Limb (tissue), 2 donors: ENCODE measurements at regions not wholly inside any gene's neighbourhood (a gene's known extent, or its start where the extent isn't known, plus 50 kb on each side); places are given as distances from the start of the nearest gene placed in this dataset.
"Not testable (repeated sequence)": the region's sequence is repeated elsewhere in the genome, so short reads cannot be mapped to it uniquely, and the experiment has no call there.

Experiments used
- DNase-seq, 2 donors: peaks; one replicate each; pipeline ENCODE4 v3.0.0-alpha.2; 2016; ENCODE audit errors: extremely low spot score in 2 of 2

DNA sequence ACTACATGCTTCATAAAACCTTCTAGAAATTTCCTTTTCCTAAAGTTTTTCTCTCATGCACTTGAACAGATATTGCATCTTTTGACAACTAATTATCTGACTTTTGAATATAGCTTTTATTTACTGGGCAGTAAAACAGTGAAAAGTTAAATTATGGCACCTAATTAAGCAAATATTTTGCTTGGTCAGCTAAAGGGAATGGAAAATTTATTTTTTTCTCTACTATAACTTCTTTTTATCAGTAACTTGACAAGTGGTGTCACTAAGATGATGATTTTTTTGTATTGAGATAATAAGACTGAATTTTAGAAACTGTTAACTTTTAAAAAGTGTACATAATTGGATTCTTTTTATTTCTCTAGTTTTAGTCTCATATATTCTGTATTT, 351.6 kb downstream of the PIK3C3 start:
- DNase-seq, result no peak

DNA sequence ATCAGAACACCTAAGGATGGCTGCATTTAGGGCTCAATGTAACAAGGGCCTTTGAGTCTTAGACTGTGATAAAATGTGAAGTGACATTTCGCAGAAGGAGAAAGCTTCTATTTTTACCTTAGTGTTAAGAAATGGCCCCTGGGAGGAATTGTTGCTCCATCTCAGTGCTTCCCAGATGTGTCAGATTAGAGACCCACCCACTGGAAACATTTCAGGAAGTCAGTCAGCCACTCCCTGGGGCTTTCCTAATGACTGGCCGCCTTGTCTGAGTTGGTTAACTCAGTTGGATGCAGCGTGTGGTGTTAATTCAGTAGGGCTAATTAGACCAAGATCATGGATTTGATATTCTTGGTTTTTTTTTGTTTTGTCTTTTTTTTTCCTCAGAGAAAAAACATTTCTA, 355.9 kb downstream of the PIK3C3 start:
- no peak for DNase-seq

DNA sequence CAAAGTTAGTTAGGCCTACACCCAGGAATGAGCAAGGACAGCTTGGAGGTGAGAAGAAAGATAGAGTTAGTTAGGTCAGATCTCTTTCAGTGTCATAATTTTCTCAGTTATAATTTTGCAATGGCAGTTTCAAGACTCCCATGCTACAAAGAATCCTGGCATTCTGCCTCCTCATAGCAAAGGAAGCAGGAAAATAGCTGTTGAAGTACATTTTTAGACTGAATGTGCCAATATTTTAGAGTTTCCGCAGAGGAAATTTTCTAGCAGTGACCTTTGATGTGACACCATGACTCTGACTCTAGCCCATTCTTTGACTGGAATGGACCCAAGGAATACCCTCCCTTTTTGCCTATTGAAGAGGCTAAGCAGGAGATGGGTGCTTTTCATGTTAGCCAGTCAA, 371.7 kb downstream of the PIK3C3 start:
- no peak for DNase-seq

DNA sequence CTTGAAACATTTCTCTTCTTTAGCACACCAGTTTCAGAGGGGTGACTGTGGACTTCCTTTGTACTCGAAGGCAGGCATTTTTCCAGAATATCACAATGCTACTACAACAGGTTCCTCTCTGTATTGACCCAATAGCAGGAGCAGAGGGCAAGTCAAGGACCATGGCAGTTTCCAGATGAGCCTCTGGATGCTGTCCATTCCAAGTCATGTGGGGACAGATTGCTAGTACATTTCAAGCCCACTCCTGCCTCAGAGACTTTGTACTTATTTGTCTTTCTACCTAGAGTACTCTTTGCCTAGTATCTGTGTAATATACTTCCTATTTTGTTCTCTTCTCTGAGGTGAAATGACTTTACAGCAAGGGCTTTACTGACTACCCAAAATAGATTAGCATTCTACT, 373.9 kb downstream of the PIK3C3 start:
- DNase-seq, result no peak

DNA sequence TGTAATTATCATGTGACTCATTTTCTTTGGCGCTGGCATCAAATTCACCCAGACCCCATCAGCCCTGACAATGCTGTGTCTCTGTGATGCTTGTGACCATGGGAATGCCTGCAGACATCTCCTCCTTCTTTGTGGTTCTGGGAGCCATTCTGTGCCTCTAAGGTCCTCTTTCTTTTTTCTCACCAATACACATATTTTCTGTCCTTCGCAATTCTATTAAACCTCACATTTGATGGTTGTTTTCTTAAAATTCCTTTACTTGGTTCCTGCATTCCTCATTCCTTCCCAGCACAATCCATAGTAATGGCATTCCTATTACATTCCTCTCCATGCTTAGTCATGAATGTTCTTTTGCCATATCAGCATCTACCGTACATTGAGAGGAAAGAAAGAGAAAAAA, 375.3 kb downstream of the PIK3C3 start:
- no peak for DNase-seq

DNA sequence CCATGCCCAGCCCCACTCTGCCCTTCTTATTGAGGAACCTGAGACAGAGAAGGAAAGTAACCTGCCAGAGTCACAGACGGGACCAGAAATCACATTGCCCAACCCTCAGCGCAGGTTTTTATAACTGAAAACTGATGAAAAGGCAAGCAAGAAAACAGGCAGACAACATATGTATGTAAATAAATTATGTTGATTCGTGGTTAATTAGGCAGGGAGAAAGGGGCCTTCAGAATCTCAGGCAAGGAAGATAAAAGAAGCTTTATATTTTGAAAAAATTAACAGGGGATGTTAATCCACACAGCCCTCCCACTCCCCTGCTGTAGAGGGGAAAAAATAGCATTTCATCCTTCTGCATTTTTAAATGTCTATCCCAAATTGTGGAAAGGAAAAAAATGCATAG, 378.5 kb downstream of the PIK3C3 start:
- DNase-seq, result no peak

DNA sequence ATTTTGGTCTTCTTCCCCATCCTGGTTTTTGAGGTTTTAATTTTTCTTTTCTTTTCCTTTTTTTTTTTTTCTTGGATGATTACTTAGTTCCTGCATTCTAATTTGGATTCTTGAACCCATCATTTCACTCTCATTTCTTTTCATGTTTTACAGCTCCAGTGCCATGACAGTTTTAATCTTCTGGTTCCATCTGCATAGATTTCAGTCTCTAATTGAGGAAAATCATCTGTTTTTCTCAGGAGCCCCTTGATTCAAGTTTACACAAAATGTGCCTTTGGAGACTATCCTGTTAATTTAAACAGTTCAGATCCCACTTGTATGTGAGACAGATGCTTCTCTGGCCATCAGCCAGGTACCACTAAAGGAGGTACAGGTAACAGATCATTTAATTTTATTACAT, 379.9 kb downstream of the PIK3C3 start:
- DNase-seq, result no peak

DNA sequence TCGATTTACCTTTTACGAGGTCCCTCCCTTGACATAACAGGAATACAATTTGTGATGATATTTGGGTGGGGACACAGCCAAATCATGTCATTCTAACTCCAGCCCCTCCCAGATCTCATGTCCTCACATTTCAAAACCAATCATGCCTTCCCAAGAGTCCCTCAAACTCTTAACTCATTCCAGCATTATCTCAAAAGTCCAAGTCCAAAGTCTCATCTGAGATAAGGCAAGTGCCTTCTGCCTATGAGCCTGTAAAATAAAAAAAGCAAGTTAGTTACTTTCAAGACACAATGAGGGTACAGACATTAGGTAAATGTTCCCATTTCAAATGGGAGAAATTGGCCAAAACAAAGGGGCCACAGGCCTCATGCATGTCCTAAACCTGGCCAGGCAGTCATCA, 381.1 kb downstream of the PIK3C3 start:
- no peak for DNase-seq

DNA sequence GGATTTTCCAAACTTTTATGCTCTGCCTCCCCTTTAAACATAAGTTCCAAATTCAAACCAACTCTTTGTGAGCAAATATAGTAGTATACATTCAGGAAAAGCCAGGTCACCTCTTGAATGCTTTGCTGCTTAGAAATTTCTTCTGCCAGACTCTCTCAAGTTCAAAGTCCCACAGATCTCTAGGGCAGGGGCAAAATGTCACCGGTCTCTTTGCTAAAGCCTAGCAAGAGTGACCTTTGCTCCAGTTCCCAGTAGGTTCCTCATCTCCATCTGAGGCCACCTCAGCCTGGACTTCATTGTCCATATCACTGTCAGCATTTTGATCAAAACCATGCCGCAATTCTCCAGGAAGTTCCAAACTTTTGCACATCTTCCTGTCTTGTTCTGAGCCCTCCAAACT, 382.3 kb downstream of the PIK3C3 start:
- not testable (repeated sequence) for DNase-seq

DNA sequence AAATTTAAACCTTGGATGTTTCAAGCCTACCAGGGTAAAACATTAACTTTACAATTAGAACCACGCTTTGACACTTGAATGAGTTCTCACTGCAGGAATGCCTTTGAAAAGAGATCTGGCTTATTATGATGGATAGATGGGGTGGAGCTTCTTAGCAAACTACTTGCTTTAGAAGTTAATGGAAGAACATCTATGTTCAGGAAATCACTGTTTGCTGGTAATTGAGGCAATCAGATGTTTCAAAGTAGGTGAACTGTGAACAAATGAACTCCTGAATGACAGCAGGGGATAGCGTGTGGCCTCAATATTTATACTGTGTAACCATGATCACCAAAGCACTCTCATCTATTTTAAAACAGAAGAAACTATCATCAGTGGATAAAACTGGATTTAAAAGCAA, 383.6 kb downstream of the PIK3C3 start:
- no peak for DNase-seq

DNA sequence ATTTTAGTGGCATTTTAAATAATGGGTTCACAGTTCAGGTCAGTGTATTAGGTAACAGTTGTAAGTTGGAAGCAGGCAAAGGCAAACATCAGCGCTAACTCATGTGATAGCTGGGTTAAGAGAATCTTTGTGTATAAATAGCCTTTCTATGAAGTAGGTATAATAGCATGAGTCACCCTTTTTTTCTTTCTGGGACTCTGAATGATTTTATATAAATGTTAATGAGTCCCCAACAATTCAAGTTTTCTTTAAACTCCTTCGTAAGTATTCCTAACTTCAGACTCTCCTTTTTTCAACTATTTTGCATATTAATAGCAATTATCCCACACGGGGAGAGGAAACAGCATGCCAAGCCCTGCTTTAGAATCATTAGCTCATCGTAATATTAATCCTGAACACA, 384.3 kb downstream of the PIK3C3 start:
- no peak for DNase-seq

DNA sequence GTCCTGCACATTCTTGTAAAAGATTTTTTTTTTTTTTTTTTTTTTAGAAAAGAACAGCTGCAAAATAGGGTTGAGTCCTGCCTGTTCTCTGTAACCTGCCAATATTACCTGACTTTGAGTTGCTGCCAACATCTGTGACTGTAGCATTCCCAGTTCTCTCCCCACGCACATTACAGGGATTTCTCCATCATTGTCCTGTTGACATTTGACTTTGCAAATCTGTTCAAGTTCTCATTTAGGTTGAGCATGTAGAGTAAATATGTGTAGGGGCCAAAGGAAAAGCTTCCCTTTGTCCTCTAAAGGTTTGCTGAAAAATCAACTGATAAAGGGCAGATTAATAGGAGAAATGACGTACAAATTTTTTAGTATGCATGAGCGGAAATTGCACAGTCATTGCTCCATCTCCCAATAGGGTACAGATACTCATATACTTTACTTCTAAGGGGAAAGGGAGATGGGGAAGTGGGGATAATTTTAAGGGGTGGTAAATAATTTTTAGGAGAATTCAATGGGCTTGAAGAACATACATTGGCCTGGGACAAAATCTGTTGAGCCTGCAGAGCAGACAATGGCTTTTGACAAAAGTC, 385.5 kb downstream of the PIK3C3 start:
- no peak for DNase-seq

DNA sequence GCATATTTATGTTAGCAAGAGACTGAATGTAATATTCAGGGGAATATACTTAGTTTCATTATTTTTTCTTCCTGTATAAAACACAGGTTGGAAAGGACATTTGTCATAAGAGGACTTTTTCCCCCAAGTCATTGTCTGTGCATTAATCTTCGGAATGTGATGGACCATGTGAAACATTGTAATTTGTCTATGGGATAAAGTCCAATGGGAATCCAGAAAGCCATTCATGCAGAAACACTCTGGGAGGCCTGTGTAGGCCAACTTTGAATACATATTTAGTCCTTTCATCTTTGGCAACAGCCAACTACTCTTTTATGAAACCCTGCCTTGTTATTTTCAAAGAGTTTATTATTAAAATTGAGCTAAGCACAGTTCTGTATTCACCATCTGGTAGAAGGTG, 386.4 kb downstream of the PIK3C3 start:
- DNase-seq, result no peak

DNA sequence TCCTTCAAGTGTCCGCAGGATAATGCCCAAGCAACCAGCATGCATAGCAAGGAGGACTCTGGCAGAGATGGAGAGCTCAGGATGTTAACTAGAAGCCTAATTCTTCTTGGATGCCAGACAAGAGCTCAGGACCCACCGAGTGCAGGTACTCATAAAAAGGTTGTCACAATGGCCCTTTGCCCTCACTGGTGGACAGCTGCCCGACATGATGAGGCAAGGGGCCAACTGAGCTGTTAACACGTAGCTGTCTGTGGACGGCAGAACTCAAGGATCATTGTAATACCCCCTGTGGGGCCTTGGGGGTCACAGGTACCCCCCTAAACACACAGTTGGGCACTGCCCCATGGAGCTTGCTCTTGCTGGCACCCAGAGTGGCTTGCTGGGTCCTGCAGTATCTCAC, 393.7 kb downstream of the PIK3C3 start:
- DNase-seq, result no peak

DNA sequence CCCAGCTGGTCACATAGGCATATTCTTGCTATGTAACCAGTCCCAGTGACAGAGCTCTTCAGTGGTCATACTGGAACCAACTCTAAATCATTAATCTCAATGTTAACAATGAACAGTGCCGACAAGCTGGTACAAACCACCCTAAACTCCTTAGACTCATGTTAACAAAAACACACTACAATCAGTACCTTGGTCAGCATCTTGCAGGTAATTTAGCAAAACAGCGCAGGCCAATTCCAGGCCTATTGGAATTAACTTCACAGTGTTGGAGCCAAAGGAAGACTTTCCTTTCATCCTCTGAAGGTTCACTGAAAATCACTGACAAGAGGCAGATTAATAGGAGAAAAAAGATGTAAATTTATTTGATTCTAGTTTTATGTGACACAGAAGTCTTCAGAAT, 396.4 kb downstream of the PIK3C3 start:
- no peak for DNase-seq

DNA sequence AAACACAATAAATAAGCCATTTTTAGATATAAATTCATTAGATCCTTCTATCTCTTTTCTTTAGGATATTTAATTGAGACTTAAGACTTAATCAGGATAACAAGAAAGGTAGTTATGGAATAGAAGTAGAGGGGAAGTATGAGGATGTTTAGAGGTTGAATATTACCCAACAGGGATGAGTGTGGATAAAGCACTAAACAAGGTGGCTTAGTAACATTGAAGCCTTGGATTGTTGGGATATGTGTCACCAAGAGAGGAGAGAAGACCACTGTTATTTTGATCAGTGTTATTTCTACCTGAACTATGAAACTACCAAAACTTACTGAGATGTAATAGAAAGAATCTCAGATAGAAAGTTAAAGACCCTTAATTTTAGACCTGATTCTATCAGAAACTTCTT, 405.7 kb downstream of the PIK3C3 start:
- no peak for DNase-seq

DNA sequence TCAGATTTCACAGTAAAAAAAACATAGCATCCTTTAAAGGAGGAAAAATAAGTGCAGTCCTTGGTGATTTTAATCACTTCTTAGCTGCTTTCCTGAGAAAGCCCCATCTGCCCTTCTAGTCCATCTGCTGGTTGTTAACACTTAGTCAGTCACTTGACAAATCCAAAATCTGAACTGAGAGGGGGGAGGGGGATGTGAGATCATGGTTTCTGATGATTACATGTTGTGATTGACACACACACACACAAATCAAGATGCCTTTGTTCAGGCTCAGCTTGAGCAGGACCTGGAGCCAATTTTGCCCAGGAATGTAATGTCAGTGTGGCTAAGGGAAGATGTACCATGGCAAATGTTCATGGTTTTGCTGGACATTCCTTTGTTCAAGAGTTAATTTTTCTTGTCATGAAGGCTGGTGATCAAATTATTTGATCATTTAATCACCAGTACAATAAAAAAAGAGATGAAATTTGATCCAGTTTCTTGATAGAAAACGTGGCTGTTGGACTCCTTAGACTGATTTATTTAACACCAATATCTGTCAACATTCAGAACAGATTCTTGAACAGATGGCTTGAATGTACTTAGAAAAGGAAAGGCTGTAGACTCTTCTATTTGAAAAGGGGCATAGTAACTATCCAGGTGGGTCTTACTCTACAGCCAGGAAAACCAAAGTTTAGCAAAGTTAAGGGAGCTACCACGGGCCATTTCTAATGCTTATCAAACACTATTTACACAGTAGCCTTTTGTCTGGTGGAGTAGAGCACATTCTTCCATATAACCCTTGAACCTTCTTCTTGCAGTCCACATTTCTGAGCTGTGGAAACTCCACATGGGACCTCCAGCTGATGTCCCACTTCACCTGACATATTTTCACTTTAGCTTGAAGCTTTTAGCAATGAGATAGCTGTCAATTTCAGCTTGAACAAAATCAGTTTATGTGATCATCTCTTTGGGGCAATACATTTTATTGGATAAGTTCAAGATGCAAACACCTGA, 408.7 kb downstream of the PIK3C3 start:
- no peak for DNase-seq

DNA sequence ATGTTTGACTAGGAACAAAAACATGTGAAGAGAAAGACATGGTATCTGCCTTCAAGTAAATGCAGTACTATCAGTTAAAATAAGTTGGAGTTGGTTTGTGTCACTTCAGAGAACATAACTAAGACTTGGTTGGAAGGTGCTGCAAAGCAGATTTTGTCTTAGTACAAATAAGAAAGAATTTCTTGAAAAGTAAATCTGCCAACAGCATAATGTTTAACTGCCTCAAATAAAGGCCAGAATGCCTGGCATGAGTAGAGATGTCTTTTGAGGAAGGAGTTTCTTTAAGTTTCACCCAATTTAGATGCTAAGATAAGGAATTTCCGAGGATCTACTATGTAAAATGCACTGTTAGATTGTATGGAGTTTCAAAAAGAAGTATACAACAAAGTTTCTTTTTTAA, 409.7 kb downstream of the PIK3C3 start:
- DNase-seq, result no peak

DNA sequence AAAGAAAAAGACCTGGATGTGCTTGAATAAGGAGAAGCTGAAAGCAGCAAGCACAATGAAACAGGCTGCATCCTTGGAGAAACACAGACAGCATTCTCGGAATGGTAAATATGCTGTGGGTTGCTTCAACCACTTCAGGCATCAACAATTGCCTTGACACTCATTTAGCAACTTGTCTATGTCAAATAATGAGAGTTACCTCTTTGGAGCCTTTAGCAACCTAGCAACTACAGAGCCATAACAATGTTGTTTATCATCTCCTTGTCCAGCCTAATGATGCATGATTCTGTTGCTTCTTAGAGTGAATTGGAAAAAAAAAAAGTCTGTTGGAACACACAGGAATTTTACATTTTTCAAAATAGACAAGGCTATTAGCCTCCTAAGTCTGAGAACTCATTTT, 410.6 kb downstream of the PIK3C3 start:
- no peak for DNase-seq

DNA sequence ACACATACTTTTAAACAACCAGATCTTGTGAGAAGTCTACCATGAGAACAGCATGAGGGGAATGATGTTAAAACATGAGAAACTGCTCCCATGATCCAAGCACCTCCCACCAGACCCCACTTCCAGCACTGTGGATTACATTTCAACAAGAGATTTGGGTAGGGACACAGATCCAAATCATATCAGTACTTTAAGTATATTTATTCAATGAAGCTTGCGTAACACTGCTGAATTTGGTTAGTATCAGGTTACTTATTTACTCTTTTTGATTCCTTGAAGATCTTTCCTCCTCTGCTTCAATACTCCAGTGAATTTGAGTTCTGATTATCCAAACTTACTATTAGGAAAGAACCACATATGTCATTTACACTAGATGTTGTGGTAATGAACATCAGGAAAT, 418.6 kb downstream of the PIK3C3 start:
- no peak for DNase-seq

DNA sequence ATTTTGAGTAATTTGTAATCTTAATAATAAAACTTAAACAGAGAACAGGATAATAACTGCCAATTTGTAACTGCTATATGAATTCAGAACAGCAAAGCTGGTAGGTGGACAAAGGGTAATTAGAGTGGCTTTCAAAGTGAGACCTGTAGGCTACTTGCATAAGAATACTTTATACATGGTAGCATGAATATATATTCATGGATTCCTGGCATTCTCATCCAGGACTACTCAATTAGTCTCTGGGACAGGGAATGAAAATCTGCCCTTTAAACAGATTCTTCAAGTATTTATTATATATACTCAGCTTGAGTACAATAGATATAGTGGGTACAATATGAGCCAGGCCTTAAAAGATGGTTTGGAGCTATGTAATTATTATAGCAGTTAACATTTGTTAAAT, 419.9 kb downstream of the PIK3C3 start:
- no peak for DNase-seq

DNA sequence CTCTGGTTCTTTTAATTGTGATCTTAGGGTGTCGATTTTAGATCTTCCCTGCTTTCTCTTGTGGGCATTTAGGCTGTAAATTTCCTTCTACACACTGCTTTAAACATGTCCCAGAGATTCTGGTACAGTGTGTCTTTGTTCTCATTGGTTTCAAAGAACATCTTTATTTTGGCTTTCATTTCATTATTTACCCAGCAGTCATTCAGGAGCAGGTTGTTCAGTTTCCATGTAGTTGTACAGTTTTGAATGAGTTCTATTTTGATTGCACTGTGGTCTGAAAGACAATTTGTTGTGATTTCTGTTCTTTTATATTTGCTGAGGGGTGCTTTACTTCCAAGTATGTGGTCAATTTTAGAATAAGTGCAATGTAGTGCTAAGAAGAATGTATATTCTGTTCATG, 423.8 kb downstream of the PIK3C3 start:
- DNase-seq, result not testable (repeated sequence)

DNA sequence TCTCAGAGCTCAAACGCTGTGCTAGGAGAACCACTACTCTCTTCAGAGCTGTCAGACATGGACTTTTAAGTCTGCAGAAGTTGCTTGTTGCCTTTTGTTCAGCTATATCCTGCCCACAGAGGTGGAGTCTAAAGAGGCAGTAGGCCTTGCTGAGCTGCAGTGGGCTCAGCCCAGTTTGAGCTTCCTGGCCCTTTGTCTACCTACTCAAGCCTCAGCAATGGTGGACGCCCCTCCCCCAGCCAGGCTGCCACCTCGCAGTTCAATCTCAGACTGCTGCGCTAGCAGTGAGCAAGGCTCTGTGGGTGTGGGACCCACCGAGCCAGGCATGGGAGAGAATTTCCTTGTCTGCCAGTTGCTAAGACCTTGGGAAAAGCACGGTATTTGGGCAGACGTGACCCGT, 426.2 kb downstream of the PIK3C3 start:
- not testable (repeated sequence) for DNase-seq
